Gastrocnemius medialis (tissue), 4 donors: ENCODE measurements at regions not wholly inside any gene's neighbourhood (a gene's known extent, or its start where the extent isn't known, plus 50 kb on each side); places are given as distances from the start of the nearest gene placed in this dataset.

Experiments
- ATAC-seq, 2 donors: fragments of 150-250 bp; one replicate each; pipeline ENCODE4 v1.9.1; 2016
- DNase-seq, 2 donors: peaks; one replicate each; pipeline ENCODE4 v3.0.0-alpha.2; 2019
- H3K27ac ChIP-seq, 4 donors: fragments of 200-600 bp; sonication (generic); 1 replicate in 1 of 4; 2 replicates in 3 of 4; pipeline ENCODE4 v1.5.1; 2016 to 2018; ENCODE audit warnings: mild to moderate bottlenecking in 2 of 4, moderate library complexity in 1 of 4
- H3K27me3 ChIP-seq, 3 donors: fragments of 200-600 bp; sonication (generic) in 2 of 3; 1 replicate in 1 of 3; 2 replicates in 2 of 3; pipeline versions ENCODE4 v1.5.1 to v1.6.0; 2016 to 2019; ENCODE audit warnings: mild to moderate bottlenecking in 1 of 3, moderate library complexity in 1 of 3
- H3K36me3 ChIP-seq, 2 donors: fragments of 200-600 bp; sonication (generic) in 1 of 2; one replicate each; pipeline ENCODE4 v1.5.1; 2017 to 2018
- H3K4me1 ChIP-seq, 2 donors: fragments of 200-600 bp; sonication (generic) in 1 of 2; one replicate each; pipeline ENCODE4 v1.5.1; 2016 to 2017; ENCODE audit warnings: mild to moderate bottlenecking in 2 of 2
- H3K4me3 ChIP-seq, 4 donors: fragments of 200-600 bp; sonication (generic) in 3 of 4; 1 replicate in 1 of 4; 2 replicates in 3 of 4; pipeline ENCODE4 v1.5.1; 2016 to 2019; ENCODE audit warnings: mild to moderate bottlenecking in 2 of 4
- H3K9me3 ChIP-seq, 3 donors: fragments of 200-600 bp; sonication (generic) in 2 of 3; 1 replicate in 1 of 3; 2 replicates in 2 of 3; pipeline ENCODE4 v1.5.1; 2016 to 2019
- POLR2A ChIP-seq, 2 donors: fragments of 450-650 bp; IDR thresholded peaks; one replicate each; pipeline ENCODE4 v1.6.1; 2017; ENCODE audit warnings: antibody characterized with exemption in 2 of 2, mild to moderate bottlenecking in 2 of 2, moderate library complexity in 2 of 2
- in situ Hi-C, 4 donors: fragments of 200-750 bp; cut with MboI; loops; one replicate each; pipeline versions ENCODE4 v1.15.0 to v1.8.0; 2017; ENCODE audit warnings: low sequenced_read_pairs in 4 of 4
- intact Hi-C: fragments of 100-400 bp; cut with DNase I; formaldehyde crosslinking; loops from one replicate; pipeline ENCODE4 v1.15.1; 2023; ENCODE audit warnings: low total_unique reads
- TF ChIP-seq, protein P1 (sequence below), 5 experiments: fragments of 450-650 bp in 3 of 5; fragments of 200-600 bp in 2 of 5; sonication (generic) in 2 of 5; IDR thresholded peaks in 4 of 5; conservative IDR thresholded peaks in 1 of 5; 1 replicate in 4 of 5; 2 replicates in 1 of 5; pipeline ENCODE4 v1.5.1; 2016 to 2019; ENCODE audit warnings: antibody characterized with exemption in 5 of 5, mild to moderate bottlenecking in 3 of 5, moderate library complexity in 3 of 5

DNA sequence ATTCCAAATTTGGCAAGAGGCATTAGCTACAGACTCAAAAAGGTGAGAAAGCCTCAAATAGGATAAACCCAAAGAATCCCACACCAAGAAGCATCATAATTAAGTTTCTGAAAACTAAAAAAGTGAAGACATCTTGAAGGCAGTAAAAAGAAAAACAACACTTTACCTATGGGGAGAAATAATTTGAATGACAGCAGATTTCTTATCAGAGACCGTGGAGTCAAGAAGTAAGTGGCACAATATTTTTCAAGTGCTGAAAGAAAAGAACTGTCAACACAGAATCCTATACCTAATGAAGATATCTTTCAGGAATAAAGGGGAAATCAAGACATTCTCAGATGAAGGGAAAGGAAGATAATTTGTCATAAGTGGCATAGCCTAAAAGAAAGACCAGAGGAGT, 193.3 kb upstream of the CHD6 start:
- in situ Hi-C loops (no loop called here), intact Hi-C loops (no loop called here)
- DNase-seq (no peak), ATAC-seq (no peak)
- Histone ChIP-seq H3K36me3 (no peaks in the 10 kb centered on the region), H3K27ac (no peak overlapping the region), H3K4me1 (no peaks in the 10 kb centered on the region), H3K4me3 (no peak overlapping the region), H3K27me3 (no peaks in the 10 kb centered on the region), H3K9me3 (no peaks in the 10 kb centered on the region)
- TF ChIP-seq POLR2A (IDR thresholded peaks at IDR 0.05) = no peak
- TF ChIP-seq, protein P1, sequence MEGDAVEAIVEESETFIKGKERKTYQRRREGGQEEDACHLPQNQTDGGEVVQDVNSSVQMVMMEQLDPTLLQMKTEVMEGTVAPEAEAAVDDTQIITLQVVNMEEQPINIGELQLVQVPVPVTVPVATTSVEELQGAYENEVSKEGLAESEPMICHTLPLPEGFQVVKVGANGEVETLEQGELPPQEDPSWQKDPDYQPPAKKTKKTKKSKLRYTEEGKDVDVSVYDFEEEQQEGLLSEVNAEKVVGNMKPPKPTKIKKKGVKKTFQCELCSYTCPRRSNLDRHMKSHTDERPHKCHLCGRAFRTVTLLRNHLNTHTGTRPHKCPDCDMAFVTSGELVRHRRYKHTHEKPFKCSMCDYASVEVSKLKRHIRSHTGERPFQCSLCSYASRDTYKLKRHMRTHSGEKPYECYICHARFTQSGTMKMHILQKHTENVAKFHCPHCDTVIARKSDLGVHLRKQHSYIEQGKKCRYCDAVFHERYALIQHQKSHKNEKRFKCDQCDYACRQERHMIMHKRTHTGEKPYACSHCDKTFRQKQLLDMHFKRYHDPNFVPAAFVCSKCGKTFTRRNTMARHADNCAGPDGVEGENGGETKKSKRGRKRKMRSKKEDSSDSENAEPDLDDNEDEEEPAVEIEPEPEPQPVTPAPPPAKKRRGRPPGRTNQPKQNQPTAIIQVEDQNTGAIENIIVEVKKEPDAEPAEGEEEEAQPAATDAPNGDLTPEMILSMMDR (IDR thresholded peaks at IDR 0.05 in 4 of 5, conservative IDR thresholded peaks at IDR 0.05 in 1 of 5) = no peak

DNA sequence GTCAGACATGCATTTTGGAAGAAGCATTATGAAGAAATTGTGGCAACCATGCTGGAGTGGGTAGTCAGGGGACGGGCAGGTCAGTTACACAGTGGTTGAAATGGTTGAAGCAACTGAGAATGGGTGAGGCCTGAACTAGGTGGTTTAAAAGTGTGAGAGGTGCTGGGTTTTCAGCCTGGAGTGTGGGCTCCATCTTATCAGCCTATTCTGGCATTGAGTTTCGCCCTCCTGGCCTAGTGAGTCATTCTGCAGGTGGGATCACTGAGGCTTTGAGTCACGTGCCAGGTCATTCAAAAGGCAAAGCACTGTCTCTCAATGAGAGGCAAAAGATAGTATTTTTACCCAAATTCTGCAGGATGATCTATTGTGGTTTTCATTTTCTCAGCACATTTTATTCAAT, 181.9 kb upstream of the CHD6 start:
- H3K9me3 ChIP-seq = no peaks in the 10 kb centered on the region
- no peaks in the 10 kb centered on the region for H3K36me3 ChIP-seq
- TF ChIP-seq POLR2A (IDR thresholded peaks at IDR 0.05) = no peak
- TF ChIP-seq, protein P1 (IDR thresholded peaks at IDR 0.05 in 4 of 5, conservative IDR thresholded peaks at IDR 0.05 in 1 of 5) = no peak
- no peak overlapping the region for H3K4me3 ChIP-seq
- H3K27me3 ChIP-seq = no peaks in the 10 kb centered on the region
- H3K27ac ChIP-seq = no peak overlapping the region
- no peaks in the 10 kb centered on the region for H3K4me1 ChIP-seq
- ATAC-seq (no peak), DNase-seq (no peak)
- in situ Hi-C loops = no loop called here
- intact Hi-C loops = no loop called here

DNA sequence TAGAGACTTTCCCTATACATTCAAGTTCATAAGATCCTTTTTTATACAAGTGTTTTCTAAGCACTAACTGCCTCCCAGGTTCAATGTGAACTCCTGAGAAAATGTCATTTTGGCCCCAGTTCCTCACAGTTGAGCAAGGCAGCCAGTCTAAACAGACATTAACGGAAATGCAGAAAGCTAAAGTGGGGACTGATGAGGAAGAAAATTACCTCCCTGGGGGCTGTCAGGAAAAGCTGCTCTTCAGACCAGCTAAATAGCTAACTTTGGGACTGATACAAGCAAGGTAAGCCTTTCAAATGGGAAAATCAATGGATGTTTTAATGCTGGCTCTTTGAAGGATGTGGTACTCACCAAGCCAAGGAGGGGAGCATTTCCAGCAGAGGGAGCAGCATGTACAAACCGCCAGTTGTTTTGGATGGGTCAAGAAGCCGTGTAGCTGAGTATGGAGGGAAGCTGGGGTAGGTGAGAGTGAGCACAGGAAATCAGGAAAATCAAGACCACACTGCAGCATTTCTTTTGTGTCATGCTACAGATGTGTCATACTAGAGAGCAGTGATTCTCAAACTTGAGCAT, 180.8 kb upstream of the CHD6 start:
- H3K4me1 ChIP-seq = no peaks in the 10 kb centered on the region
- no peaks in the 10 kb centered on the region for H3K36me3 ChIP-seq
- no peak overlapping the region for H3K27ac ChIP-seq
- ATAC-seq = no peak
- in situ Hi-C loops (no loop called here), intact Hi-C loops (no loop called here)
- no peaks in the 10 kb centered on the region for H3K9me3 ChIP-seq
- no peaks in the 10 kb centered on the region for H3K27me3 ChIP-seq
- no peak overlapping the region for H3K4me3 ChIP-seq
- DNase-seq = no peak
- TF ChIP-seq, protein P1 (IDR thresholded peaks at IDR 0.05 in 4 of 5, conservative IDR thresholded peaks at IDR 0.05 in 1 of 5) = no peak

DNA sequence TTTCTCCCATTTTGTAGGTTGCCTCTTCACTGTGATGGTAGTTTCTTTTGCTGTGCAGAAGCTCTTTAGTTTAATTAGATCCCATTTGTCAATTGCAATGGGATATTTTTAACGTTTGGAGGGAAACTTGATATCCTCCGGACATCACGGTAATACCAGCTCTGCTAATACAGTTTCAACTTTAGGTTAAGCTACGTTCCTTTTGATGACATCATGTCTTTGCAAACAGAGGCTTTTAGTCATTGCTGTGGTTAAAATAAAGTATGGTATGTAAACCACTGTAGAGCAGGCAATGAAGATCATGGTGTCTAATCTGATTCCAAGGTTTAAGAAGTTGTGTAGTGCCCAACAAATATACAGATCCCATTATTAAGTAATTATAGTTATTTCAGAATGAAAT, 168.0 kb upstream of the CHD6 start:
- H3K4me3 ChIP-seq = no peak overlapping the region
- intact Hi-C loops = no loop called here
- in situ Hi-C loops = no loop called here
- ATAC-seq = no peak
- H3K27me3 ChIP-seq = no peaks in the 10 kb centered on the region
- no peaks in the 10 kb centered on the region for H3K9me3 ChIP-seq
- no peak overlapping the region for H3K27ac ChIP-seq
- TF ChIP-seq POLR2A (IDR thresholded peaks at IDR 0.05) = no peak
- TF ChIP-seq, protein P1 (IDR thresholded peaks at IDR 0.05 in 4 of 5, conservative IDR thresholded peaks at IDR 0.05 in 1 of 5) = no peak
- H3K36me3 ChIP-seq = no peaks in the 10 kb centered on the region
- DNase-seq = no peak
- H3K4me1 ChIP-seq = no peaks in the 10 kb centered on the region
